ENCODE measurements at regions not wholly inside any gene's neighbourhood (a gene's known extent, or its start where the extent isn't known, plus 50 kb on each side); places are given as distances from the start of the nearest gene placed in this dataset.
"Not testable (repeated sequence)": the region's sequence is repeated elsewhere in the genome, so short reads cannot be mapped to it uniquely, and the experiment has no call there.

GRCh38 chr14:30272848-30273832 is 285.8 kb upstream of the G2E3 start:
- Histone ChIP-seq H4K20me1 (ENCODE audit: insufficient read depth, low read length, poor library complexity, severe bottlenecking) (no peaks in the 10 kb centered on the region), H3K9me3 (ENCODE audit: insufficient read depth, low read depth, low read length) (no peaks in the 10 kb centered on the region), H2AFZ (ENCODE audit: low read length) (no peak overlapping the region), H3K27me3 (ENCODE audit: insufficient read depth, low read length, poor library complexity, severe bottlenecking) (no peaks in the 10 kb centered on the region), H3K79me2 (ENCODE audit: insufficient read depth, low read length) (no peaks in the 10 kb centered on the region), H3K4me3 (ENCODE audit: low read length, poor library complexity, severe bottlenecking) (no peak overlapping the region), H3K9ac (ENCODE audit: low read depth, low read length, poor library complexity, severe bottlenecking) (no peak overlapping the region), H3K36me3 (ENCODE audit: insufficient read depth, low read length) (no peaks in the 10 kb centered on the region), H3F3A (ENCODE audit: low read depth) (no peaks in the 10 kb centered on the region), H3K4me1 (ENCODE audit: insufficient read depth, low read length, poor library complexity, severe bottlenecking) (no peaks in the 10 kb centered on the region), H3K4me2 (ENCODE audit: low read depth, low read length, poor library complexity, severe bottlenecking) (no peak overlapping the region), H3K9me2 (replicated peaks; ENCODE audit: low read depth, low read length) (no peaks in the 10 kb centered on the region)
- TF ChIP-seq EZH2phosphoT487 (IDR thresholded peaks at IDR 0.05; ENCODE audit: borderline replicate concordance) (no peak), CTCF (conservative IDR thresholded peaks at IDR 0.05; ENCODE audit: low read length) (no peak)

- Histone ChIP-seq H3K36me3 (ENCODE audit: insufficient read depth, low read length) (no peaks in the 10 kb centered on the region), H2AFZ (ENCODE audit: low read length) (no peak overlapping the region), H3K27me3 (ENCODE audit: insufficient read depth, low read length, poor library complexity, severe bottlenecking) (no peaks in the 10 kb centered on the region), H3K4me2 (ENCODE audit: low read depth, low read length, poor library complexity, severe bottlenecking) (no peak overlapping the region), H3K4me1 (ENCODE audit: insufficient read depth, low read length, poor library complexity, severe bottlenecking) (no peaks in the 10 kb centered on the region), H3K4me3 (ENCODE audit: low read length, poor library complexity, severe bottlenecking) (no peak overlapping the region), H4K20me1 (ENCODE audit: insufficient read depth, low read length, poor library complexity, severe bottlenecking) (no peaks in the 10 kb centered on the region), H3K9me3 (ENCODE audit: insufficient read depth, low read depth, low read length) (no peaks in the 10 kb centered on the region), H3K9ac (ENCODE audit: low read depth, low read length, poor library complexity, severe bottlenecking) (no peak overlapping the region), H3K79me2 (ENCODE audit: insufficient read depth, low read length) (no peaks in the 10 kb centered on the region), H3F3A (ENCODE audit: low read depth) (no peaks in the 10 kb centered on the region), H3K9me2 (replicated peaks; ENCODE audit: low read depth, low read length) (no peaks in the 10 kb centered on the region)
- TF ChIP-seq EZH2phosphoT487 (IDR thresholded peaks at IDR 0.05; ENCODE audit: borderline replicate concordance) (no peak), CTCF (conservative IDR thresholded peaks at IDR 0.05; ENCODE audit: low read length) (no peak)
Measured at GRCh38 chr14:30275604-30276003, 283.4 kb upstream of the G2E3 start.

GRCh38 chr14:30277268-30277667 is 281.7 kb upstream of the G2E3 start:
- Histone ChIP-seq H3K9ac (ENCODE audit: low read depth, low read length, poor library complexity, severe bottlenecking) (no peak overlapping the region), H3K27me3 (ENCODE audit: insufficient read depth, low read length, poor library complexity, severe bottlenecking) (no peaks in the 10 kb centered on the region), H3K4me2 (ENCODE audit: low read depth, low read length, poor library complexity, severe bottlenecking) (no peak overlapping the region), H3K36me3 (ENCODE audit: insufficient read depth, low read length) (no peaks in the 10 kb centered on the region), H3F3A (ENCODE audit: low read depth) (no peaks in the 10 kb centered on the region), H4K20me1 (ENCODE audit: insufficient read depth, low read length, poor library complexity, severe bottlenecking) (no peaks in the 10 kb centered on the region), H3K9me3 (ENCODE audit: insufficient read depth, low read depth, low read length) (no peaks in the 10 kb centered on the region), H2AFZ (ENCODE audit: low read length) (no peak overlapping the region), H3K4me3 (ENCODE audit: low read length, poor library complexity, severe bottlenecking) (no peak overlapping the region), H3K79me2 (ENCODE audit: insufficient read depth, low read length) (no peaks in the 10 kb centered on the region), H3K4me1 (ENCODE audit: insufficient read depth, low read length, poor library complexity, severe bottlenecking) (no peaks in the 10 kb centered on the region), H3K9me2 (replicated peaks; ENCODE audit: low read depth, low read length) (no peaks in the 10 kb centered on the region)
- TF ChIP-seq EZH2phosphoT487 (IDR thresholded peaks at IDR 0.05; ENCODE audit: borderline replicate concordance), result no peak
- no peak for TF ChIP-seq CTCF (conservative IDR thresholded peaks at IDR 0.05; ENCODE audit: low read length)

- H2AFZ ChIP-seq (ENCODE audit: low read length); H3K4me2 ChIP-seq (ENCODE audit: low read depth, low read length, poor library complexity, severe bottlenecking); H3K4me3 ChIP-seq (ENCODE audit: low read length, poor library complexity, severe bottlenecking); H3K9me2 ChIP-seq (replicated peaks; ENCODE audit: low read depth, low read length); H3K79me2 ChIP-seq (ENCODE audit: insufficient read depth, low read length); H3K36me3 ChIP-seq (ENCODE audit: insufficient read depth, low read length); H3F3A ChIP-seq (ENCODE audit: low read depth); H4K20me1 ChIP-seq (ENCODE audit: insufficient read depth, low read length, poor library complexity, severe bottlenecking); H3K9me3 ChIP-seq (ENCODE audit: insufficient read depth, low read depth, low read length); H3K4me1 ChIP-seq (ENCODE audit: insufficient read depth, low read length, poor library complexity, severe bottlenecking); H3K27me3 ChIP-seq (ENCODE audit: insufficient read depth, low read length, poor library complexity, severe bottlenecking); H3K9ac ChIP-seq (ENCODE audit: low read depth, low read length, poor library complexity, severe bottlenecking): not testable (repeated sequence)
Measured at GRCh38 chr14:30278856-30279255, 280.1 kb upstream of the G2E3 start.

Data from Loucy (cell line).